A549 (cell line): ENCODE measurements at regions not wholly inside any gene's neighbourhood (a gene's known extent, or its start where the extent isn't known, plus 50 kb on each side); places are given as distances from the start of the nearest gene placed in this dataset.

Experiments used
- ATAC-seq, 2 experiments: fragments of 200-7000 bp in 1 of 2; fragments of >200 bp in 1 of 2; cut with Nextera tagmentation in 1 of 2; cut with Tn5 transposase in 1 of 2; 3 replicates each; pipeline versions ENCODE4 v1.8.0 to v1.9.1; 2018 to 2020; ENCODE audit warnings: mild to moderate bottlenecking in 1 of 2, moderate library complexity in 1 of 2
- CTCF ChIA-PET: fragments of 300-600 bp; sonication (Branson Sonifier 250); formaldehyde crosslinking; extraction: SDS; loops from one replicate; lab custom pipeline; 2021; ENCODE audit warnings: antibody characterized with exemption, inconsistent platforms; lab: Yijun Ruan, JAX
- POLR2A ChIA-PET: fragments of 350-600 bp; formaldehyde crosslinking; extraction: SDS; loops from one replicate; lab custom pipeline; 2021; ENCODE audit warnings: antibody characterized with exemption, inconsistent platforms; lab: Yijun Ruan, JAX
- DNase-seq, 2 experiments: peaks; one replicate each; pipeline versions ENCODE4 v3.0.0 to v3.0.0-alpha.2; 2011 to 2016; ENCODE audit warnings: low read depth in 1 of 2, low spot score in 1 of 2
- FAIRE-seq: peaks from 2 replicates; lab custom pipeline; 2011; peaks lifted over from hg19 to GRCh38; lab: Jason Lieb, UNC
- H3K27ac ChIP-seq, 2 experiments: fragments of >200 bp; sonication (Bioruptor Twin); formaldehyde crosslinking; 3 replicates each; pipeline ENCODE4 v1.5.1; 2016 to 2017
- H3K4me1 ChIP-seq: fragments of >200 bp; sonication (Bioruptor Twin); formaldehyde crosslinking; 3 replicates; pipeline ENCODE4 v1.6.1; 2016
- H3K4me2 ChIP-seq: fragments of >200 bp; sonication (Bioruptor Twin); formaldehyde crosslinking; 3 replicates; pipeline ENCODE4 v1.6.1; 2016
- H3K4me3 ChIP-seq: fragments of >200 bp; sonication (Bioruptor Twin); formaldehyde crosslinking; 3 replicates; pipeline ENCODE4 v1.5.1; 2016
- H3K9me3 ChIP-seq: fragments of >200 bp; sonication (Bioruptor Twin); formaldehyde crosslinking; 3 replicates; pipeline ENCODE4 v1.6.1; 2016
- CEBPB ChIP-seq, 2 experiments: fragments of >200 bp in 1 of 2; sonication (Bioruptor Twin) in 1 of 2; formaldehyde crosslinking in 1 of 2; IDR thresholded peaks; 2 replicates each; pipeline ENCODE4 v1.6.1; 2012 to 2016
- CHD2 ChIP-seq: fragments of 150-350 bp; IDR thresholded peaks from 2 replicates; pipeline ENCODE4 v1.6.1; 2014; ENCODE audit warnings: low read length; ENCODE audit not compliant: partially characterized antibody
- EHF ChIP-seq: fragments of 250-450 bp; sonication (Bioruptor Pico); IDR thresholded peaks from 2 replicates; pipeline ENCODE4 v1.5.0; 2020; ENCODE audit warnings: mild to moderate bottlenecking
- ESRRA ChIP-seq: fragments of 150-350 bp; IDR thresholded peaks from 2 replicates; pipeline ENCODE4 v1.6.1; 2014; ENCODE audit warnings: mild to moderate bottlenecking, low read length, borderline replicate concordance
- FOSL2 ChIP-seq, 2 experiments: fragments of 450-650 bp in 1 of 2; fragments of >200 bp in 1 of 2; sonication (Bioruptor Twin) in 1 of 2; formaldehyde crosslinking; IDR thresholded peaks; 2 replicates each; pipeline versions ENCODE4 v1.5.0 to v1.6.1; 2016 to 2020; ENCODE audit warnings: mild to moderate bottlenecking in 1 of 2, moderate library complexity in 1 of 2
- HEYL ChIP-seq: fragments of 250-450 bp; sonication (Bioruptor Pico); IDR thresholded peaks from 2 replicates; pipeline ENCODE4 v1.8.0; 2021; ENCODE audit warnings: mild to moderate bottlenecking, moderate library complexity
- HOXB13 ChIP-seq: fragments of 250-450 bp; sonication (Bioruptor Pico); IDR thresholded peaks from 2 replicates; pipeline ENCODE4 v1.5.0; 2020; ENCODE audit warnings: low read depth, mild to moderate bottlenecking, moderate library complexity
- JUNB ChIP-seq: fragments of >200 bp; sonication (Bioruptor Twin); formaldehyde crosslinking; IDR thresholded peaks from 2 replicates; pipeline ENCODE4 v1.6.1; 2016
- KDM1A ChIP-seq: fragments of 200-600 bp; sonication (generic); IDR thresholded peaks from 2 replicates; pipeline ENCODE4 v1.6.1; 2016; ENCODE audit warnings: low read depth, mild to moderate bottlenecking
- MAFK ChIP-seq: fragments of 450-650 bp; IDR thresholded peaks from 2 replicates; pipeline ENCODE4 v1.6.1; 2014; ENCODE audit not compliant: partially characterized antibody
- MYC ChIP-seq: IDR thresholded peaks from 2 replicates; pipeline ENCODE4 v1.6.1; 2012; ENCODE audit warnings: mild to moderate bottlenecking, inconsistent platforms, low read length, improper control_type of control experiment, borderline replicate concordance
- POLR2A ChIP-seq: IDR thresholded peaks from 2 replicates; pipeline ENCODE4 v1.6.1; 2012; ENCODE audit warnings: mild to moderate bottlenecking, low read length
- POLR2AphosphoS2 ChIP-seq: conservative IDR thresholded peaks from 2 replicates; pipeline ENCODE4 v1.6.1; 2012; ENCODE audit warnings: low read length, improper control_type of control experiment, inconsistent platforms
- RCOR1 ChIP-seq: fragments of 150-350 bp; IDR thresholded peaks from 2 replicates; pipeline ENCODE4 v1.6.1; 2014; ENCODE audit warnings: antibody characterized with exemption, low read length, low read depth
- RFX5 ChIP-seq: fragments of 450-650 bp; IDR thresholded peaks from 2 replicates; pipeline ENCODE4 v1.7.1; 2014; ENCODE audit warnings: antibody characterized with exemption, mild to moderate bottlenecking, moderate library complexity
- RNF2 ChIP-seq: fragments of 200-600 bp; sonication (generic); IDR thresholded peaks from 2 replicates; pipeline ENCODE4 v1.6.1; 2016; ENCODE audit warnings: low read depth, mild to moderate bottlenecking, antibody characterized with exemption, moderate library complexity, borderline replicate concordance
- SREBF2 ChIP-seq: fragments of 450-650 bp; IDR thresholded peaks from 2 replicates; pipeline ENCODE4 v1.6.1; 2014; ENCODE audit warnings: mild to moderate bottlenecking, moderate library complexity
- ZC3H11A ChIP-seq: fragments of 450-650 bp; IDR thresholded peaks from 2 replicates; pipeline ENCODE4 v1.6.1; 2014; ENCODE audit warnings: antibody characterized with exemption, mild to moderate bottlenecking
- ZSCAN20 ChIP-seq: fragments of 250-450 bp; sonication (Bioruptor Pico); IDR thresholded peaks from 2 replicates; pipeline ENCODE4 v1.8.0; 2022; ENCODE audit warnings: mild to moderate bottlenecking, moderate library complexity
- WGBS: methylation state at CpG from one replicate; pipeline ENCODE4 v1.1.6; 2017; ENCODE audit errors: missing lambda C conversion rate; 5-methylcytosine and 5-hydroxymethylcytosine counted together
- TF ChIP-seq, protein P1 (sequence below): fragments of 200-600 bp; sonication (generic); IDR thresholded peaks from 2 replicates; pipeline ENCODE4 v1.6.1; 2016; ENCODE audit warnings: antibody characterized with exemption, mild to moderate bottlenecking, moderate library complexity
- TF ChIP-seq, protein P2 (sequence below): fragments of 450-650 bp; IDR thresholded peaks from 2 replicates; pipeline ENCODE4 v1.6.1; 2014; ENCODE audit warnings: antibody characterized with exemption
- TF ChIP-seq, protein P3 (sequence below): fragments of >200 bp; sonication (Bioruptor Twin); formaldehyde crosslinking; IDR thresholded peaks from 3 replicates; pipeline ENCODE4 v1.5.1; 2016

DNA sequence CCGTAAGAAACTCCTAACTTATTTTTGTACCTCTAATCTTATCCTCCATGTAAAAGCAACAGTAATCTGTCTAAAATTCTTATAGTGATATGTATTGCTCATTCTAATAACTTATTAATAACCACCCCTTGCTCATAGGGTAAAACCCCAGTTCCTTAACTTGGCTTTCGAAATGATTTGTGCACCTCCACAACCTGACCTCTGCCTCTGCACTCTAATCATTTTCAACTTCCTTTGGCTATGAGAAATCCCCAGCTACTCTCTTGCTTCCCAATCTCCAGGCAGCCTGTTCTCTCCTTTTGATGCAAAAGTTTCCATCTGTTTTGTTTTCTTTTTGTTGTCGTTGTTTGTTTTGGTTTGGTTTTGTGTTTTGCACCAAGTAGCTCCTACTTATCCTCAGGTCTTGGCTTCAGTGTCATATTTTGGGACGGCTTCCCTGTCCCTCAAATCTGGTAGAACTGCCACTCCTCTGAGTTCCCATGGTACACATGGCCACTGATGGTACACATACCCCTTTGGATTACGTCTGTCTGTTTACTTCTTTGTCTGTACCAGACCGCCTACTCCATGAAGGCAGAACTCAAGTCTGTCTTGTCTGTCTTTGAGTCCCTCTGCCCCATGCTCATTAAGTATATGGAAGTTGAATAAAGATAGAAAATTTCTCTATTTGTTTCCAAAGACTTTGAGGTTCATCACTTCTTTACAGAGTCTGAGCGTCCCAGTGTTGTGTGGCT, 105.6 kb upstream of the TGFBR2 start:
- FAIRE-seq, result no peak
- Histone ChIP-seq H3K4me2 (no peak overlapping the region), H3K4me3 (no peak overlapping the region), H3K9me3 (no peaks in the 10 kb centered on the region), H3K27ac (peak overlapping the region in 1 of 2 experiments; percentile 24; a peak in 2 of 6 replicates), H3K4me1 (peaks cover 1% of the 10 kb centered on the region; the same call in 1 of the 3 replicates)
- ATAC-seq, result no peak
- ChIA-PET CTCF (no interaction called here), POLR2A (no interaction called here)
- no peak for DNase-seq
- 93% methylated on average over 7 of the region's 7 CpGs for WGBS
- TF ChIP-seq EHF (CRISPR knock-in tag) (no peak), ZC3H11A (no peak), POLR2AphosphoS2 (no peak), RNF2 (no peak), RCOR1 (no peak), ZSCAN20 (no peak), HOXB13 (CRISPR knock-in tag) (no peak), JUNB (no peak), MAFK (no peak), POLR2A (no peak), KDM1A (no peak)
- TF ChIP-seq, protein P1, sequence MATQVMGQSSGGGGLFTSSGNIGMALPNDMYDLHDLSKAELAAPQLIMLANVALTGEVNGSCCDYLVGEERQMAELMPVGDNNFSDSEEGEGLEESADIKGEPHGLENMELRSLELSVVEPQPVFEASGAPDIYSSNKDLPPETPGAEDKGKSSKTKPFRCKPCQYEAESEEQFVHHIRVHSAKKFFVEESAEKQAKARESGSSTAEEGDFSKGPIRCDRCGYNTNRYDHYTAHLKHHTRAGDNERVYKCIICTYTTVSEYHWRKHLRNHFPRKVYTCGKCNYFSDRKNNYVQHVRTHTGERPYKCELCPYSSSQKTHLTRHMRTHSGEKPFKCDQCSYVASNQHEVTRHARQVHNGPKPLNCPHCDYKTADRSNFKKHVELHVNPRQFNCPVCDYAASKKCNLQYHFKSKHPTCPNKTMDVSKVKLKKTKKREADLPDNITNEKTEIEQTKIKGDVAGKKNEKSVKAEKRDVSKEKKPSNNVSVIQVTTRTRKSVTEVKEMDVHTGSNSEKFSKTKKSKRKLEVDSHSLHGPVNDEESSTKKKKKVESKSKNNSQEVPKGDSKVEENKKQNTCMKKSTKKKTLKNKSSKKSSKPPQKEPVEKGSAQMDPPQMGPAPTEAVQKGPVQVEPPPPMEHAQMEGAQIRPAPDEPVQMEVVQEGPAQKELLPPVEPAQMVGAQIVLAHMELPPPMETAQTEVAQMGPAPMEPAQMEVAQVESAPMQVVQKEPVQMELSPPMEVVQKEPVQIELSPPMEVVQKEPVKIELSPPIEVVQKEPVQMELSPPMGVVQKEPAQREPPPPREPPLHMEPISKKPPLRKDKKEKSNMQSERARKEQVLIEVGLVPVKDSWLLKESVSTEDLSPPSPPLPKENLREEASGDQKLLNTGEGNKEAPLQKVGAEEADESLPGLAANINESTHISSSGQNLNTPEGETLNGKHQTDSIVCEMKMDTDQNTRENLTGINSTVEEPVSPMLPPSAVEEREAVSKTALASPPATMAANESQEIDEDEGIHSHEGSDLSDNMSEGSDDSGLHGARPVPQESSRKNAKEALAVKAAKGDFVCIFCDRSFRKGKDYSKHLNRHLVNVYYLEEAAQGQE, result no peak
- TF ChIP-seq, protein P2, sequence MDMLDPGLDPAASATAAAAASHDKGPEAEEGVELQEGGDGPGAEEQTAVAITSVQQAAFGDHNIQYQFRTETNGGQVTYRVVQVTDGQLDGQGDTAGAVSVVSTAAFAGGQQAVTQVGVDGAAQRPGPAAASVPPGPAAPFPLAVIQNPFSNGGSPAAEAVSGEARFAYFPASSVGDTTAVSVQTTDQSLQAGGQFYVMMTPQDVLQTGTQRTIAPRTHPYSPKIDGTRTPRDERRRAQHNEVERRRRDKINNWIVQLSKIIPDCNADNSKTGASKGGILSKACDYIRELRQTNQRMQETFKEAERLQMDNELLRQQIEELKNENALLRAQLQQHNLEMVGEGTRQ, result no peak
- TF ChIP-seq, protein P3, sequence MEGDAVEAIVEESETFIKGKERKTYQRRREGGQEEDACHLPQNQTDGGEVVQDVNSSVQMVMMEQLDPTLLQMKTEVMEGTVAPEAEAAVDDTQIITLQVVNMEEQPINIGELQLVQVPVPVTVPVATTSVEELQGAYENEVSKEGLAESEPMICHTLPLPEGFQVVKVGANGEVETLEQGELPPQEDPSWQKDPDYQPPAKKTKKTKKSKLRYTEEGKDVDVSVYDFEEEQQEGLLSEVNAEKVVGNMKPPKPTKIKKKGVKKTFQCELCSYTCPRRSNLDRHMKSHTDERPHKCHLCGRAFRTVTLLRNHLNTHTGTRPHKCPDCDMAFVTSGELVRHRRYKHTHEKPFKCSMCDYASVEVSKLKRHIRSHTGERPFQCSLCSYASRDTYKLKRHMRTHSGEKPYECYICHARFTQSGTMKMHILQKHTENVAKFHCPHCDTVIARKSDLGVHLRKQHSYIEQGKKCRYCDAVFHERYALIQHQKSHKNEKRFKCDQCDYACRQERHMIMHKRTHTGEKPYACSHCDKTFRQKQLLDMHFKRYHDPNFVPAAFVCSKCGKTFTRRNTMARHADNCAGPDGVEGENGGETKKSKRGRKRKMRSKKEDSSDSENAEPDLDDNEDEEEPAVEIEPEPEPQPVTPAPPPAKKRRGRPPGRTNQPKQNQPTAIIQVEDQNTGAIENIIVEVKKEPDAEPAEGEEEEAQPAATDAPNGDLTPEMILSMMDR, result no peak

DNA sequence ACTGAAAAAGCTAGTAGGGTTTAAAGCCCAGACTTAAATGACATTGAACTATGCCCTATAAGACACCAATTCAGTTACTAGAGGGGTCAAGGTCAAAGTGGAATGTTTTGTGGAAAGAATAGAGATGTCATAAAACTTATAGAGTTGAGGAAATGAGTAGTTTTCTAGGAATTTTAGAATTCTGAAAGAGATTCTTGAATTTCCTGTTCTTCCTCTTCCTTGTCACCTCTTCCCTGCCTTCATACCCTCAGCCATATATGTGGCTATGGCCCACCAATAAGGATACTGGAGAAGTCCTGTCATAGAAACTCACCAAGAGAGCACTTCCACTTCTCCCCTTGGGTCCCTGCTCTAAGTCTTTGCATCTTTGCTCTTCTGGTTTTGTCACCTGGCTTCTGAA, 104.9 kb upstream of the TGFBR2 start:
- ChIA-PET CTCF (interaction anchor here (1.7 kb wide), 1 partner anchor 12 kb away, joined by 6 read pairs; no protein-coding TSS in a partner anchor), POLR2A (no interaction called here)
- DNase-seq (no peak), FAIRE-seq (no peak), ATAC-seq (no peak)
- Histone ChIP-seq H3K4me3 (no peak overlapping the region), H3K4me2 (no peak overlapping the region), H3K9me3 (no peaks in the 10 kb centered on the region), H3K27ac (peak overlapping the region in 1 of 2 experiments; percentile 59; a peak in 2 of 6 replicates), H3K4me1 (no peaks in the 10 kb centered on the region)
- TF ChIP-seq ESRRA (no peak), MYC (no peak), HEYL (no peak), CEBPB (IDR thresholded peaks at IDR 0.05) (no peak), FOSL2 (IDR thresholded peaks at IDR 0.05) (no peak), FOSL2 (CRISPR knock-in tag; IDR thresholded peaks at IDR 0.05) (no peak), CHD2 (no peak), POLR2A (no peak), RFX5 (no peak), SREBF2 (no peak)
- TF ChIP-seq, protein P2, result no peak
